ENCODE measurements at regions not wholly inside any gene's neighbourhood (a gene's known extent, or its start where the extent isn't known, plus 50 kb on each side); places are given as distances from the start of the nearest gene placed in this dataset.
"Not testable (repeated sequence)": the region's sequence is repeated elsewhere in the genome, so short reads cannot be mapped to it uniquely, and the experiment has no call there.

DNA sequence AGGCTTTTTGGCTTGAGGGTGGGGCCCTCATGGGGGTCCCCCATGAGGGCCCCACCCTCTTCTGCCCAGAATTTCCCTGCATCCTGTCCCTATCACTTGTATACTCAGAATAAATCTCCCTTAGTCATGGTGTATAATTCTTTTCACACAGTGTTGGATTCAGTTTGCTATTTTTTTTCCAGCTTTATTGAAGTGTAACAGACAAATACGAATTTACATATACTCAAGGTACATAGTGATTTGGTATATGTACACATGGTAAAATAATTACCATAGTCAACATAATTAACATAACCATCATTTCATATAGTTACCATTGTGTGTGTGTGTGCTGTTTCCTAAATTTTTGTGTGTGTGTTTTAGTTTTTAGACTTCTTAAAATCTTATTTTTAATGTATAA, 289.4 kb downstream of the CNTNAP3B start:
- H3K27me3 Mint-ChIP-seq (ENCODE audit: low read depth); ATAC-seq; H3K4me3 Mint-ChIP-seq; POLR2A ChIA-PET; DNase-seq; H3K36me3 Mint-ChIP-seq (ENCODE audit: low read depth); H3K4me1 Mint-ChIP-seq (ENCODE audit: low read depth); CTCF ChIA-PET; H3K27ac Mint-ChIP-seq; H3K9me3 Mint-ChIP-seq (ENCODE audit: insufficient read depth): not testable (repeated sequence)

DNA sequence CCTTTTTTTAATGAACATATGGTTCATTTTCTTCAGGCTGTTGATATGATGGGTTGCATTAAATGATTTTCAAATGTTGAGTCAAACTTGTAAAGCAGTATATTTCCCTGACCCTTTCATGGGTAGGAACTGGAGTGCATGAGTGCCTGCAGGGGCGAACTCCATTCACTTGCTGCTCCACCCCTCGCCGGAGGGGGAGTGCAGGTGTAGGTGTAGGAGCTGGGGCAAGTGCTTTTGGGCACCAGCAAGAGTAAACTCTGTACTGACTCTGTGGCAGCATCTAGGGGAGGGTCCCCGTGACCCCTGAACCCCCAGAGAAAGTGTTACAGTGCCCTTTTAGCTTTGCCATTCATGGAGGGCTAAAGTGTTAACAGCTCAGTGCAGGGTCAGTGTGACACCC, 290.3 kb downstream of the CNTNAP3B start:
- H3K4me1 Mint-ChIP-seq (ENCODE audit: low read depth); POLR2A ChIA-PET; H3K36me3 Mint-ChIP-seq (ENCODE audit: low read depth); H3K27me3 Mint-ChIP-seq (ENCODE audit: low read depth); DNase-seq; CTCF ChIA-PET; H3K9me3 Mint-ChIP-seq (ENCODE audit: insufficient read depth); H3K27ac Mint-ChIP-seq; H3K4me3 Mint-ChIP-seq; ATAC-seq: not testable (repeated sequence)

DNA sequence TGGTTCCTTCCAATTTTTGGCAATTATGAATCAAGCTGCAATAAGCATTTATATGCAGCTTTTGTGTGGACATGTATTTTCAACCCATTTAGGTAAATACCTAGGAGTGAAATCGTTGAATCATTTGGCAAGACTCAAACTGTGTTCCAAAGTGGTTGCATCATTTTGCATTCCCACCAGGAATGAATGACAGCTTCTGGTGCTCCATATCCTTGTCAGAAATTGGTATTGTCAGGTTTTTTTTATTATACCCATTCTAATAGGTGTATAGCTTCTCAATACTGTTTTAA, 290.7 kb downstream of the CNTNAP3B start:
- POLR2A ChIA-PET, CTCF ChIA-PET, H3K27ac Mint-ChIP-seq: not testable (repeated sequence)

DNA sequence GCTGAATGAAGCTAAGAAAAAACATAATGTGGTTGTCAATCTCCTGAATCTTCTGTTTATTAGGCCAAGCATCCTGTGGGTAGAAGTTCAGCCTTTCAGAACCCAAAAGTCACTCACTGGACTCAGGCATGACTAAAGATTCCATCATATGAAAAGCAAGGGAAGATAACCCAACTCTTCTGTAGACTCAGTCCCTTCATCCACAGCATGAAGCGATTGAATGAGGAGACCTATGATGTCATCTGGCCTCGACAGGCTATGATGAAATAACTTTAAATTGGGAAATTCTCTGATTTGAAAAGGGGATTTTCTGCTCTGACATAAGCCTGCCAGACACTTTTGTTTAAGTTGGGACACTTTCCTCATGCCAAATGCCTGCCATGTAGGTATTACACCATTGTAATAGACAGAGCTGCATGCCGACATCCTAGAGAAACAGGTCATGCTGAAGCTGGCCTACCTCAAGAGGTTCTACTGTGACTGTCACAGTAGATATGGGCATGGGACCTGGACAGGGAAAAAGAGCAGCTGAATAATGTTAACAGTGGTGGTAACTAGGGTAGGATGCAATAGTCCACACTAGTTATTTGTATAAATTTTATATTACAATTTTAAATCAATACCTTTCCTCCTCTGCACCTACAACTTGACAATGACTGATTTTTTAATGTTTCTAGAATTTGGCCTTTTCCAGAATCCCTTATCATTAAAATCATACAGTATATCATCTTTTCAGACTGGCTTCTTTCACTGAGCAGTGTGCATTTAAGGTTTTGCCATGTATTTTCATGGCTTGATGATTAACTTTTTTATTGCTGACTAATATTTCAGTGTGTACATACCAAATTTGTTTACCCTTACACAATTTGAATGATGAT, 291.3 kb downstream of the CNTNAP3B start:
- DNase-seq; CTCF ChIA-PET; POLR2A ChIA-PET; ATAC-seq; H3K36me3 Mint-ChIP-seq (ENCODE audit: low read depth); H3K4me1 Mint-ChIP-seq (ENCODE audit: low read depth); H3K4me3 Mint-ChIP-seq; H3K9me3 Mint-ChIP-seq (ENCODE audit: insufficient read depth); H3K27me3 Mint-ChIP-seq (ENCODE audit: low read depth); H3K27ac Mint-ChIP-seq: not testable (repeated sequence)

More for the DNA sequence above, 290.7 kb downstream of the CNTNAP3B start:
- ATAC-seq; H3K9me3 Mint-ChIP-seq (ENCODE audit: insufficient read depth); DNase-seq; H3K27me3 Mint-ChIP-seq (ENCODE audit: low read depth); H3K4me3 Mint-ChIP-seq; H3K4me1 Mint-ChIP-seq (ENCODE audit: low read depth); H3K36me3 Mint-ChIP-seq (ENCODE audit: low read depth): not testable (repeated sequence)

DNA sequence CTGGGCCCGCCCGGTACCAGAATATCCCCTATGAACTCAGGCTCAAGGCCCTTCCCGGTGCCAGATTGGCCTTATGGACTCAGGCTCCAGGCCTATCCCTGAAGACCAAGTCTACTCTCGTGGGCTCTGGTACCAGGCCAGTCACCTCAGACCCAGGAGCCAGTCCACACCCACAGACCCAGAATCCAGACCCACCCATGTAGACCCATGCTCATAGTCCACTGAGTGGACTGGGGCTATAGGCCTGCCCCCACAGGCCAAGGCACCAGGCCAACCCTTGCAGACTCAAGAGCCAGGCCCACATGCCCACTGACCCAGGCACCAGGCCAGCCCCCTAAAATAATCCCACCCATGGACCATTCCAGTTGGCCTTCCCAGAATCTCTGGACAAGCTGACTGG, 296.1 kb downstream of the CNTNAP3B start:
- POLR2A ChIA-PET; H3K4me3 Mint-ChIP-seq; H3K4me1 Mint-ChIP-seq (ENCODE audit: low read depth); H3K27ac Mint-ChIP-seq; H3K9me3 Mint-ChIP-seq (ENCODE audit: insufficient read depth); H3K36me3 Mint-ChIP-seq (ENCODE audit: low read depth); ATAC-seq; DNase-seq; H3K27me3 Mint-ChIP-seq (ENCODE audit: low read depth); CTCF ChIA-PET: not testable (repeated sequence)

DNA sequence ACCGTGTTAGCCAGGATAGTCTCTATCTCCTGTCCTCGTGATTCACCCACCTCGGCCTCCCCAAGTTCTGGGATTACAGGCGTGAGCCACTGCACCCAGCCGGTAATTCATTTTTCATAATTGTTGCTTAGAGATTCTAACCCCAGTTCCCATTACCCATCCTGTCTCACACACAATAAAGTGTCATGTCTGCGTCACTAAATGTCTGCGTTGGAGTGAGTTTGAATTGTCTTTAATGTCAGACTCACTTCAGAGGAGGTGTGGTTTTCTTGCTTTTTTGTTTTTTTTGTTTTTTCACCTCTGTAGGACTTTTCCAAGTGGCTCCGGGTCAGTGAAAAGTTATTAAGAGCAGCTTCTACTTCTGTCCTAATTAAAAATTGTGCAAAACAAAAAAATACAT, 304.5 kb downstream of the CNTNAP3B start:
- POLR2A ChIA-PET; H3K27me3 Mint-ChIP-seq (ENCODE audit: low read depth); H3K4me3 Mint-ChIP-seq; H3K36me3 Mint-ChIP-seq (ENCODE audit: low read depth); CTCF ChIA-PET; ATAC-seq; H3K9me3 Mint-ChIP-seq (ENCODE audit: insufficient read depth); H3K4me1 Mint-ChIP-seq (ENCODE audit: low read depth); DNase-seq; H3K27ac Mint-ChIP-seq: not testable (repeated sequence)

DNA sequence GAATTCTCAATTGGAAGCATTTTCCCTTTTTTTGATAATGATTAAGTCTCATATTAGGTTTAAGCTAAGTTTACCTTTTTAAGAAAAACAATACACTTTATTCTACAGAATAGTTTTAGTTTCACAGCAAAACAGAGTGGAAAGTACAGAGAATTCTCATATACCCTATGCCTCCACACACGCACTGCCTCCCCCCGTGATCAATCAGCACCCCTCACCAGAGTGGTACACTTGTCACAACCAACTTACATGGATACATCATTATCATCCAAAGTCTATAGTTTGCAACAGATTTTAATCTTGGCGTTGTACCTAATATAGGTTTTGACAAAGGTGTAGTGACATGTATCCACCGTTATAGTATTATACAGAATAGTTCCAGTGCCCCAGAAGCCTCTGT, 326.5 kb downstream of the CNTNAP3B start:
- H3K27me3 Mint-ChIP-seq (ENCODE audit: low read depth); H3K36me3 Mint-ChIP-seq (ENCODE audit: low read depth); POLR2A ChIA-PET; ATAC-seq; H3K9me3 Mint-ChIP-seq (ENCODE audit: insufficient read depth); CTCF ChIA-PET; H3K4me1 Mint-ChIP-seq (ENCODE audit: low read depth); DNase-seq; H3K4me3 Mint-ChIP-seq; H3K27ac Mint-ChIP-seq: not testable (repeated sequence)

DNA sequence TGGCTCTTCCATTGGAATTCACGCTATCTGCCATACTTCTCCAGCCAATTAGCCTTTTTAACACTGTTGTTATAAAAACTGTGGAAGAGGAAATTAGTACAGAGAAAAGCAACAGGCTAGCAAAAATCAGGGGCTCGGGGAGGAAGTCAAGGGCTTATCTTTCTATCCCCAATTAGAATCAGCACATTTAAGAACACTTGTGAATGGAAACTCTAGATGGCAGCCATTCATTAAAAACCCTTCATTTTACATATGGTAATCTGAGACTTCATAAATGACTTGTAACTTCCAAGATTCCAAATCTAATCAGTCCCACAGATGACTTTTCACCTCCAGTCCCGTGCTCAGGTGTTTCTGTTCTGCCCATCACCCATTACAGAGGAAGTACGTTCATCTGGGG, 330.5 kb downstream of the CNTNAP3B start:
- H3K27ac Mint-ChIP-seq; DNase-seq; ATAC-seq; H3K9me3 Mint-ChIP-seq (ENCODE audit: insufficient read depth); H3K4me3 Mint-ChIP-seq; CTCF ChIA-PET; H3K36me3 Mint-ChIP-seq (ENCODE audit: low read depth); H3K27me3 Mint-ChIP-seq (ENCODE audit: low read depth); POLR2A ChIA-PET; H3K4me1 Mint-ChIP-seq (ENCODE audit: low read depth): not testable (repeated sequence)

DNA sequence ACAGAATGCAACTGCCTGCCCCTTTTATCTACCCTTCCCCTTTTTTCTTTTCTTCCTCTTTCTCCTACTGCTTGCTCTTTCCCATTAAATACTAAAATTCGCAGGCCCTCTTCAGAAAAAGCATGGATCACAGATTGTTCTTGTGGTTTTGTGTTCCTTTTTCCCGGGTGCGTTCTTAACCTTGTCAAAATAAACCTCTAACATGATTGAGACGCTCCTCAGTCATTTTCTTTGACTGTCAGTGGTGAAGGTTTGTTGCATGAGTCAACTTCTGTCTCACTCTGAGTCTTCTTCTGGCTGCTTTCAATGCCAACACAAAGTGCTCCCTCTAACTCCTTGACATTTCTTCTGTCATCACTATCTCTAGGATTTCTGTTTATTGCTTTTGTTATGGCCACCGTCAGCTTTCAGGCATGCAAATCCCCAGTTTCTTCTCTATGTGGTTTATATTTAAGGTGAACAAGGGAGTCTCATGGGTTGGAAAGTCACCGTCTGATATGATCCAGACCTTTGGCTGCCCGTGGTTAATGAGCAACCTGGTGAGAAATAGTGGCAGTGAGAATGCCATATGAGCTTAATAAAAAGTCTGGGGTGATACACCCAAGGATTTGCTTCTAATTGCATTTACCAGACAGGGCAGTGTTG, 338.4 kb downstream of the CNTNAP3B start:
- H3K4me3 Mint-ChIP-seq; DNase-seq; H3K9me3 Mint-ChIP-seq (ENCODE audit: insufficient read depth); H3K27ac Mint-ChIP-seq; POLR2A ChIA-PET; H3K4me1 Mint-ChIP-seq (ENCODE audit: low read depth); H3K36me3 Mint-ChIP-seq (ENCODE audit: low read depth); H3K27me3 Mint-ChIP-seq (ENCODE audit: low read depth); CTCF ChIA-PET; ATAC-seq: not testable (repeated sequence)

DNA sequence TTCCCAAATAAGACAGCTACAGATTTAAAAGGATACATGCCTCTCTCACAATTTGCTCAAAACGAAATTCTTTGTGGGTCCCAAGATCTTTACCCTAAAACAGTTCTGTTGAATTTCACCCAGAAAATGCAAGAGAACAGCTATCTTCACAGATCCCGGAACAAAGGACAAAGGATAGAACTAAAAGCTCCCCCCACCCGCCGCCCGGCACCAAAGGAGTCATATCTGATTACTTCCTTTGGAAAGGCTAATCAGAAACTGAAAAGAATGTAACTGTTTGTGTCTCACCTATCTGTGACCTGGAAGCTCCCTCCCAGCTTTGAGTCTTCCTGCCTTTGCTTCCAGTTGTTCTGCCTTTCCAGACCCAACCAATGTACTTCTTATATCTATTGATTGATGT, 339.2 kb downstream of the CNTNAP3B start:
- ATAC-seq; POLR2A ChIA-PET; CTCF ChIA-PET; DNase-seq; H3K4me3 Mint-ChIP-seq; H3K4me1 Mint-ChIP-seq (ENCODE audit: low read depth); H3K9me3 Mint-ChIP-seq (ENCODE audit: insufficient read depth); H3K27ac Mint-ChIP-seq; H3K27me3 Mint-ChIP-seq (ENCODE audit: low read depth); H3K36me3 Mint-ChIP-seq (ENCODE audit: low read depth): not testable (repeated sequence)

DNA sequence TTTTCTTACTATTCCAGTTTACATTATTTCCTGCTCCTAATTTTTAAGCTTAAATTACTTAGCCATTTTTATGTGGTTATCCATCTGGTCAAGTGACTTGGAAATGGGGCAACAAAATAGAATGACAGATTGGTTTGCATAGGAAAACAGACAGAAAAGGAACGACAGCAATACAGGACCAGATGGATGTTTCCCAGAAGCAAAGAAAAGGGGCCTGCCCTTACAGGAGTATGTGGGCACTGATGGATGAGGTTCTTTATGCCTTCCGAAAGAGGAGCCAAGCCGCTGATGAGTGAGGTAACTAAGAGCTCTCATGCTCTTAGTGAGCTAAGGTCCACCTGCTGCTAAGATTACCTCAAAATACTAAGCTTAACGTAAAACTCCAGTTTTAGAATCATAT, 339.8 kb downstream of the CNTNAP3B start:
- ATAC-seq; DNase-seq; POLR2A ChIA-PET; H3K27me3 Mint-ChIP-seq (ENCODE audit: low read depth); H3K4me1 Mint-ChIP-seq (ENCODE audit: low read depth); H3K9me3 Mint-ChIP-seq (ENCODE audit: insufficient read depth); CTCF ChIA-PET; H3K27ac Mint-ChIP-seq; H3K36me3 Mint-ChIP-seq (ENCODE audit: low read depth); H3K4me3 Mint-ChIP-seq: not testable (repeated sequence)

DNA sequence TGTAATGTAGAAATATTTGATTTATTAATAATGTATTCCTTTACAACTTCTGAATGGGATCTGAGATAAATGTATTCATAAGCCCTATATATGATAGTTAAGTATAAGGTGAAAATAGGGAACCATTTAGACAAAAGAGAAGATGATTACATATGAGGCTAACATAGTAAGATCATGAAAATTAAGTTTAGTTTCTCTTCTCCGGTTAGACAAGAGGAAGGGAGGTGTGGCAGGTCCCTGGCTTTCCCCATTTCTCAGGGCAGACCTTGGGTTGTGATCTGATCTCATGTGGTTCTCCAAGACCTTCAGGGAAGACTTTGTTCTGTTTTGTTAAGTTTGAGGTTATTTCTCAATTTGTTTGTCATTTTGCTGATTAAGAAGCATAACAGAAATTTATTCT, 341.3 kb downstream of the CNTNAP3B start:
- H3K4me3 Mint-ChIP-seq, CTCF ChIA-PET, POLR2A ChIA-PET: not testable (repeated sequence)

DNA sequence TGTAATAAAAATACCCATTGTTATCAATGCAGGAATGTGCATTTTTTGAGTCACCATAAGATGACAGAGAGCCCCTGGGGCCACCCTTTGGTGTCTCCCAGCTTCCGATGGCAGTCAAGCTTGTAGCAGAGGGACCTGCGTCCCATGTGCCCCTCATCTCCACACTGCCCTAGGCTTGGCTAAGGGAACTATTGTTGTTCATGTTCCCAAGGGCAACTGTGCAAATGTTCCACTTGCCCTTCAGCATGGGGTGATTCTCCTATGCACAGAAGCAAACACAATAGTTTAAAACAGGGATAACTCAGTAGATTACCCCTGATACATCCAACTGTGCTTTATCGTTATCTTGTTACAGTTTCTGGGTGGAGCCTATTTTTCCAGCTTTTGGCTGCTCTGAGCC, 342.0 kb downstream of the CNTNAP3B start:
- H3K27me3 Mint-ChIP-seq (ENCODE audit: low read depth); ATAC-seq; H3K4me3 Mint-ChIP-seq; H3K27ac Mint-ChIP-seq; H3K9me3 Mint-ChIP-seq (ENCODE audit: insufficient read depth); H3K4me1 Mint-ChIP-seq (ENCODE audit: low read depth); POLR2A ChIA-PET; DNase-seq; H3K36me3 Mint-ChIP-seq (ENCODE audit: low read depth); CTCF ChIA-PET: not testable (repeated sequence)

More for the DNA sequence above, 341.3 kb downstream of the CNTNAP3B start:
- H3K9me3 Mint-ChIP-seq (ENCODE audit: insufficient read depth); H3K36me3 Mint-ChIP-seq (ENCODE audit: low read depth); H3K27ac Mint-ChIP-seq; DNase-seq; H3K4me1 Mint-ChIP-seq (ENCODE audit: low read depth); ATAC-seq; H3K27me3 Mint-ChIP-seq (ENCODE audit: low read depth): not testable (repeated sequence)

Measured in activated CD8-positive, alpha-beta T cell treated with anti-CD3 and anti-CD28 coated beads, Interleukin-2, amount 10 ng/mL, durations not matched to agents 7 days and 5 days (primary cell).